DND-41 (cell line): ENCODE measurements at regions not wholly inside any gene's neighbourhood (a gene's known extent, or its start where the extent isn't known, plus 50 kb on each side); places are given as distances from the start of the nearest gene placed in this dataset.

Experiments
- ATAC-seq: fragments of 200-7000 bp; cut with Tn5 transposase; 3 replicates; pipeline ENCODE4 v1.9.1; 2021; ENCODE audit warnings: low read depth; ENCODE audit not compliant: insufficient read depth
- DNase-seq: peaks from one replicate; pipeline ENCODE4 v3.0.0-alpha.2; 2020
- H2AFZ ChIP-seq: 2 replicates; pipeline ENCODE4 v1.6.0; 2012; ENCODE audit warnings: low read depth, low read length
- H3K27ac ChIP-seq: 2 replicates; pipeline ENCODE4 v1.5.1; 2012; ENCODE audit warnings: low read length, inconsistent platforms
- H3K27me3 ChIP-seq: fragments of 200-600 bp; sonication (generic); 2 replicates; pipeline ENCODE4 v1.6.0; 2012; ENCODE audit warnings: low read length, mild to moderate bottlenecking, inconsistent platforms; ENCODE audit not compliant: insufficient read depth, poor library complexity
- H3K36me3 ChIP-seq: 2 replicates; pipeline ENCODE4 v1.5.1; 2012; ENCODE audit warnings: low read length, inconsistent platforms; ENCODE audit not compliant: insufficient read depth
- H3K4me1 ChIP-seq: 2 replicates; pipeline ENCODE4 v1.5.1; 2012; ENCODE audit warnings: mild to moderate bottlenecking, low read length; ENCODE audit not compliant: insufficient read depth
- H3K4me2 ChIP-seq: 2 replicates; pipeline ENCODE4 v1.6.0; 2012; ENCODE audit warnings: mild to moderate bottlenecking, moderate library complexity, low read length, inconsistent platforms; ENCODE audit not compliant: insufficient read depth
- H3K4me3 ChIP-seq, 2 experiments: fragments of 200-600 bp in 1 of 2; shearing (Covaris generic) in 1 of 2; 2 replicates each; pipeline ENCODE4 v1.5.1; 2012 to 2016; ENCODE audit warnings: inconsistent platforms in 2 of 2, low read length in 2 of 2, mild to moderate bottlenecking in 2 of 2, low read depth in 1 of 2, moderate library complexity in 1 of 2
- H3K79me2 ChIP-seq: 2 replicates; pipeline ENCODE4 v1.6.0; 2012; ENCODE audit warnings: low read length, inconsistent platforms; ENCODE audit not compliant: insufficient read depth
- H3K9ac ChIP-seq: 2 replicates; pipeline ENCODE4 v1.6.0; 2012; ENCODE audit warnings: low read depth, mild to moderate bottlenecking, inconsistent platforms, low read length, moderate library complexity
- H3K9me3 ChIP-seq: 2 replicates; pipeline ENCODE4 v1.5.1; 2012; ENCODE audit warnings: low read length, moderate library complexity, mild to moderate bottlenecking, inconsistent platforms; ENCODE audit not compliant: insufficient read depth, severe bottlenecking
- H4K20me1 ChIP-seq: 2 replicates; pipeline ENCODE4 v1.6.0; 2012; ENCODE audit warnings: low read length; ENCODE audit not compliant: insufficient read depth
- CTCF ChIP-seq: IDR thresholded peaks from 2 replicates; pipeline ENCODE4 v1.5.1; 2012; ENCODE audit warnings: borderline replicate concordance, low read length, moderate library complexity, mild to moderate bottlenecking; ENCODE audit not compliant: poor library complexity, severe bottlenecking; ENCODE audit errors: extremely low read depth
- EZH2 ChIP-seq: IDR thresholded peaks from 3 replicates; pipeline ENCODE4 v1.6.1; 2012; ENCODE audit warnings: borderline replicate concordance, low read depth, mild to moderate bottlenecking, moderate library complexity, low read length, inconsistent platforms; ENCODE audit not compliant: severe bottlenecking

DNA sequence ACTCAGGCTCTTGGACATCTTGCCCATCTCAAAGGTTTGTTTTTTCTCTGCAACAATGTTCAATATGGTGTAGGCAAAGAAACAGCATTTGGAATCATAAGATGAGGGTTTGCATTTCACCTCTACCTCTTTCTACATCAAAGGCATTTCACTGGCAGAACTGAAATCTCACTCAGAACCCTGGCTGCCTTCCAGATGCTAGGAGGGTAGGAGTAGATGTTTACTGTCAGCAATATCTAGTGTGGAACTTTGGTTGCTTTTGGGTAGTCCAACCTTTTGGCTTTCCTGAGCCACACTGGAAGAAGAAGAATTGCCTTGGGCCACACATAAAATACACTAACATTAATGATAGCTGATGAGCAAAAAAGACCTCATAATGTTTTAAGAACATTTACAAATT, 297.0 kb upstream of the KLF3 start:
- TF ChIP-seq CTCF (no peak), EZH2 (no peak)
- H3K4me1 ChIP-seq = no peaks in the 10 kb centered on the region
- H3K4me3 ChIP-seq = no peak overlapping the region
- H3K36me3 ChIP-seq = no peaks in the 10 kb centered on the region
- no peaks in the 10 kb centered on the region for H3K79me2 ChIP-seq
- H3K9me3 ChIP-seq = no peaks in the 10 kb centered on the region
- ATAC-seq = no peak
- H3K27ac ChIP-seq = no peak overlapping the region
- H4K20me1 ChIP-seq = no peaks in the 10 kb centered on the region
- H3K9ac ChIP-seq = no peak overlapping the region
- no peak overlapping the region for H2AFZ ChIP-seq
- H3K4me2 ChIP-seq = no peak overlapping the region
- no peak for DNase-seq
- no peaks in the 10 kb centered on the region for H3K27me3 ChIP-seq

DNA sequence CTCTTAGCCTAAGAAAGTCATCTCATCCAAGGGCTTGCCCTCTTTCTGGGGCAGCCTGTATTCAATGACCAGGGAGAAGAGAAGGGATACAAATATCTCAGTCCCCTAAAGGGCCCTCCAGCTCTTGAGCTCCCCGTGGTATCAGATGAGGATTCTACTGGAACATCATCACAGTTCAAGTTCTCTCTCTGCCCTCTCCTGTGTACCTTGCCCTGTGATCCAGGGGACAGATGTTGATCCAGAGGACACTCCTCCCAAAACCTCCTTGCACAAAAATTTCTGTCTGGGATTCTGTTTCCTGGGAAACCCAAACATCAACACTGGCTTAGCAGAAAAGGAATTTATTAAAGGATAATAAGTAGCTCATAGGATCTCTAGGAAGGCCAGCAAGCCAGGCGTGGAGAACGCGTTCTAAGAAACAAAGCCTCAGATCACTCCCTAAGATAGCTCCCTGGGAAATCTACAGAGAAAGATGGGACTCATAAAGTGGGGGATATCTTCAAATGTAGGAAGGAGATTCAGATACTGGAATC, 296.3 kb upstream of the KLF3 start:
- H4K20me1 ChIP-seq = no peaks in the 10 kb centered on the region
- no peak overlapping the region for H3K4me3 ChIP-seq
- H3K4me2 ChIP-seq = no peak overlapping the region
- H3K4me1 ChIP-seq = no peaks in the 10 kb centered on the region
- TF ChIP-seq EZH2 = no peak
- no peak for TF ChIP-seq CTCF
- no peaks in the 10 kb centered on the region for H3K9me3 ChIP-seq
- H3K79me2 ChIP-seq = no peaks in the 10 kb centered on the region
- ATAC-seq (no peak), DNase-seq (no peak)
- no peak overlapping the region for H3K27ac ChIP-seq
- no peak overlapping the region for H3K9ac ChIP-seq
- H3K27me3 ChIP-seq = no peaks in the 10 kb centered on the region
- no peaks in the 10 kb centered on the region for H3K36me3 ChIP-seq
- no peak overlapping the region for H2AFZ ChIP-seq

GRCh38 chr4:38368613-38369012, 295.4 kb upstream of the KLF3 start:
- no peak for DNase-seq
- H3K9me3 ChIP-seq = no peaks in the 10 kb centered on the region
- H3K4me2 ChIP-seq = no peak overlapping the region
- H4K20me1 ChIP-seq = no peaks in the 10 kb centered on the region
- no peak overlapping the region for H3K27ac ChIP-seq
- H3K27me3 ChIP-seq = no peaks in the 10 kb centered on the region
- TF ChIP-seq CTCF (no peak), EZH2 (no peak)
- no peaks in the 10 kb centered on the region for H3K79me2 ChIP-seq
- H3K9ac ChIP-seq = no peak overlapping the region
- no peaks in the 10 kb centered on the region for H3K4me1 ChIP-seq
- no peaks in the 10 kb centered on the region for H3K36me3 ChIP-seq
- no peak for ATAC-seq
- no peak overlapping the region for H2AFZ ChIP-seq
- H3K4me3 ChIP-seq = no peak overlapping the region

DNA sequence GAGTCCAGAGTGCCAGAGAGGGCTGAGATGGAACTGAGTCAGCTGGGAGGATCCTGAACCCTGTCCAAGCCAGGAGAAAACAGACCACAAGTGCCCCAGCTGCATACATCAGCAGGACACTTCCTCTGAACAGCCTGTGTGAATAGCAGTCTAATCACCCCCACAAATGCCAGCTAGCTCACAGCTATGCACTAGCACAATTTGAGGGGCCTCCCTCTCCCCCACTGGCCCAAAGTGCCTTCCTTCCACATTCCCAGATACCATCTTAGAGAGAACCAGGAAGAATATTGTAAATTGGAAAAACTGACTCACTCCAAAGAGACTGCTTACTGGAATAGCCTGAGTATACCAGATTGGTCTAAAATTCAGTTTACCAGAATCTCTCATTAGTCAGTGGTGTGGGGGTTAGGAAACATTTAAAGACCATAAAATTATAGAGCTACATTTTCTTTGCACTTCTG, 292.6 kb upstream of the KLF3 start:
- H3K4me2 ChIP-seq = no peak overlapping the region
- H3K27ac ChIP-seq = no peak overlapping the region
- no peaks in the 10 kb centered on the region for H3K9me3 ChIP-seq
- H3K27me3 ChIP-seq = no peaks in the 10 kb centered on the region
- H2AFZ ChIP-seq = no peak overlapping the region
- no peaks in the 10 kb centered on the region for H3K4me1 ChIP-seq
- DNase-seq (no peak), ATAC-seq (no peak)
- no peaks in the 10 kb centered on the region for H3K36me3 ChIP-seq
- no peak overlapping the region for H3K4me3 ChIP-seq
- no peaks in the 10 kb centered on the region for H3K79me2 ChIP-seq
- H4K20me1 ChIP-seq = no peaks in the 10 kb centered on the region
- H3K9ac ChIP-seq = no peak overlapping the region
- no peak for TF ChIP-seq EZH2
- TF ChIP-seq CTCF = no peak
